HG03378 (cell line): ENCODE measurements at regions not wholly inside any gene's neighbourhood (a gene's known extent, or its start where the extent isn't known, plus 50 kb on each side); places are given as distances from the start of the nearest gene placed in this dataset.

Experiments used
- ATAC-seq: cut with Tn5 transposase; IDR thresholded peaks from one replicate; pipeline ENCODE4 v1.9.1; 2021; ENCODE audit warnings: mild to moderate bottlenecking, moderate library complexity; ENCODE audit not compliant: unreplicated experiment

DNA sequence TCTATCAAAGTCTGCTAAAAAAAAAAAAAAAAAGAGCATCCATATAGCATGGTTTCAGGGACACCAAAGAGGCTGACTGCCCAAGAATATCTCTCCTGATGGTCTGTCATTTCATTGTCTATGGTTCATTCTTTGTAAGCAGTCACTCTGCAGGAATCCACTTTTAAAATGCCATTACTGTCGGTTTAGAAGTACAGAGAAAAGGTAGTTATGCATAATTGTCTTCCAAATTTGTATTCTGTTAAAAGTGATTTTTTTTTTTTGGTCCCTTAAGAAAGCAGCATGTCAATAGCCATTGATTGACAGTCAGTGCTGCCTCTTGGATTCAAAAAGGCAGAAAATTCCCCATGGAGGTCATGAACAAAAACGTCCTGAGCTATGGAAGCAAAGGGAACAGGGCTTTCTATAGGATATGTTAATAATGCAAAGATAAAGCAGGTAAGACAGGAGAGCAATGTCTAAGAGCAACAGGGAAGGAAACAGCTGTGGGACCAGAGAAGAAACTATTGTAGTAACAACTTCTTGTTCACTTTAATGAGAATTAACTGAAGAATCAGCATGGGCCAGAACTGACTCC lies 245.8 kb downstream of the TMX3 start:
- no peak for ATAC-seq

DNA sequence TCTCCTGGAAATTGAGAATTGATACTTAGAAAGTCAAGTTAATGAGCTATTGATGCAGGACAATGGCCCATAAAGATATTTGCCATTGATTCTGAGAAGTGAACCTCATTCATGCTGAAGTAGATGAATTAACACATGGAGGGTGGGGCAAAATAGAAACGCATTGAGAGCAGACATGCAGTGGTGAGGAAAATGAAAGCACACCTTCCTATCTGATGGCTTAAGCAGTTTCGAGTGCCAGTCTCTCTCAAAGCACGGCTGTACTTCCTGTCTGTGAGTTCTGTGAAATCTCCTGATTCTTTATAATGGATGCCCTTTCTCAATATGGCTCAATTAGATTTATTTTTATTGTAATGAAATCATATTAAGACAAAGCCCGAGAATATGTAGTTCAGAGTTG lies 247.0 kb downstream of the TMX3 start:
- no peak for ATAC-seq

DNA sequence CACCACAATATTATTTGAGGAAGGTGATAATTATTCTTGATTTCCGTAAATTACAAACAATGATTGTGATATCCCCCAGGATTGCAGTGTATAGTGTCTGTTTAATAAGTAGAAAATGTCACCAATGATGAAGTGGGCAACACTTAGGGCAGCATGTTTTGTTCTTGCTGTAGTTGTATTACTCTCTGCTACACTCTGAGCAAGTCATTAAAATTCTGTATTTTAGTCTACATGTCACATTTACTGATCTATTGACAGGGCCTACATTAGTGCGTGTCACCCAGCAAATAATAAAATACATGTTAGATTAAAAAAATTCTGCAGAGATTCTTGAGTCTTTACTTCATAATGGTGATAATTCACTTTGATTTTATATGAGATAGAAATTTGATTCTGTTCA lies 247.6 kb downstream of the TMX3 start:
- ATAC-seq, result no peak

DNA sequence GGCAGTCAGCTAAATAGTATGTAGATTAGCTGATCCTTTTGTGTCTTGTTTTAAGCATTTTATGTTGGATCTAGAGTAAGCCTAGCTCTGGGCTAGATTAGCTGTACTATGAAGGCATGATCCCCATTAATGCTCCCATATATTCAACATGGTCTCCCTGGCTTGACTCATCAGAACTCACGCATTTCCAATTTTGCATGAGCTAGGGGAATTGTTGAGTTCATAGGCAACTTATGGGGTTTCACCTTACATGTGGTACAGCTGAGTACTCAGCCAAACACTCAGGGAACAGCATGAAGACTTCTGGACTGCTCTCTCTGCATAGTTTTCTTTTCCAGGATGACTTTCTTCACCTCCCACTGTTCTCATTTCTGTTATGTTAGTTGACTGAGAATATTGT lies 248.2 kb downstream of the TMX3 start:
- ATAC-seq, result no peak

DNA sequence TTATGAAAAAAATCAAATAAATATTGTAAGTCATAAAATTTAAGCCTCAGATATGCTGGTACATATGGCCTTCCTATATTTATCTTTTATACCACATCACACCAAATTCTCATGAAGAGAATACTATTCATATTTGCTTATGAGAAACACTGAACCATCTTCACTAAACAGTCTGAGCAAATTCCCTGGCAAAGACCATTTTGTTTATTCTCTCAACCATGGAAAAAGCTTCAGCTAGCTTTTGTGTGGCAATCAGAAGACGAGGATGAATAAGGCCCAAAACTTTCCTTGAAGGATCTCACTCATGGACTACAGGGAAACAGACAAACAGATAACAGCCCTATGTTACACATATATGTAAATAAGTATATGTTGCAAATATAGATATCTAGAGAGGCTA lies 252.1 kb downstream of the TMX3 start:
- ATAC-seq, result no peak

DNA sequence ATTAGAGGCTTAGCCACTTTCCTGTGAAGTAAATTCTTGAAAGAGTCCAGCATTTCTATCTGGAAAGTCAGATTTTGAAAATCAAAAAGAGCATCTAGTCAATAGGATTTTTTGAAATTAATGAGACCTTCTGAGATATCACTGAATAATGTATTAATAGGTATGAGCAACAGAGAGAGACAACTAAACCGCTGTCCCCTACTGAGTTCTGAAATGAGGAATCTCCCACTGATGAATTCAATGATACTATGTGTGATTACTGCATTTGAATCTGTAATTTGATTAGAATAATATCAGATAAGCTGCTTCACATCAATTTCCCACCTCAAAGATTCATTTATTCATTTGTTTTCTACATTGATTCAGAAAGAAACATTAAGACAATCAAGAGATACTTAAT lies 252.8 kb downstream of the TMX3 start:
- no peak for ATAC-seq

DNA sequence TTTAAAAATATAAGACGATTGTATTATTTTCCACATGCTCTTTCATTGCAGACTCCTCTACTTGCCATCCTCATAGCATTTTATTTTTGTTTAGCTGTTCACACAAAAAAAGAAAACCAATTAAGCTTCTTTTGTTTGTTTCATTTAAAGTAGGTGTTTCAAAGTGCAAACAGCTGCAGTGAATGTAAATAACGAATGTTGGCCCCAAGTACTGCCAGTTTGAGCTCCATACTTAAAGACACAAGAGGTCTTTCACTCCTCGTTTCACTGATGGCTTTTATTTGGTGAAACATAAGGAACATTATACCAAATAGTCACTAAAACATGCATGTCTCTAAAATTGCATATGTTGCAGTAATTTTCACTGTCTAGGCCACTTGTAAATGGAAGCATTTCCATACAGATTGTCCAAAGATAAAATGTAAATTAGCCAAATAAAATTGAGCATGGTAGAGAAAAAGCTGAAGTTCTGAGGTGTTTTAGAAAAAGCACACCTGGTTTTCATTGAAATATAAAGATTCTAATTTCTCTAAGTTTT lies 253.4 kb downstream of the TMX3 start:
- no peak for ATAC-seq

DNA sequence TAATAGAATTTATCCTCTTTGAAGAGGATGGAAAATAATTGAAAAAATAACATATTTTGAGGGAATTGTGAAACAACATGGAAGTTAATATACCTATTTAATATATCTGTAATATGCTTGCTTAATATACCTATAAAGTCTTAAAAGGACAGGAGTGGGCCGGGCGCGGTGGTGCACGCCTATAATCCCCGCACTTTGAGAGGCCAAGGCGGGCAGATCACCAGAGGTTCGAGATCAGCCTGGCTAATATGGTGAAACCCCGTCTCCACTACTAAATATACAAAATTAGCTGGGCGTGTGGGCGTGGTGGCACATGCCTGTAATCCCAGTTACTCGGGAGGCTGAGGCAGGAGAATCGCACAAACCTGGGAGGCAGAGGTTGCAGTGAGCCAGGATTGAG lies 254.9 kb downstream of the TMX3 start:
- no peak for ATAC-seq

DNA sequence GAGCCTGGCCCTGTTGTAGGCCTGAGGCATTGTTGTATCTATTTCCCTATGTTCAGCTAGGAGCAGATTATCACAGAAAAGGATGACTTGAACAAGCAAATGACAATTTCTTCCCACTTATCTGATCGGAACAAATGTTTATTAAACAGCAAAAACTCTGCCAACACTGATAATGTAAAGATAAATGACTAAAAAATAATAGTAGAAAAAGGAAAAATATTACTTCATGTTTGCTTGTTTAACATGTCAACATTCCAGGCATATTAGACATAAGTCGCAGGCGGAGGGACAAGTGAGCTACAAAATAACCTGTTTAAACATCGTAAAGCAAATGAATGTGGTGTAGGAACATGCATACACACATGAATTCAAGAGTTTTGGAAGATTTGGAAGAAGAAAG lies 257.9 kb downstream of the TMX3 start:
- ATAC-seq, result no peak

DNA sequence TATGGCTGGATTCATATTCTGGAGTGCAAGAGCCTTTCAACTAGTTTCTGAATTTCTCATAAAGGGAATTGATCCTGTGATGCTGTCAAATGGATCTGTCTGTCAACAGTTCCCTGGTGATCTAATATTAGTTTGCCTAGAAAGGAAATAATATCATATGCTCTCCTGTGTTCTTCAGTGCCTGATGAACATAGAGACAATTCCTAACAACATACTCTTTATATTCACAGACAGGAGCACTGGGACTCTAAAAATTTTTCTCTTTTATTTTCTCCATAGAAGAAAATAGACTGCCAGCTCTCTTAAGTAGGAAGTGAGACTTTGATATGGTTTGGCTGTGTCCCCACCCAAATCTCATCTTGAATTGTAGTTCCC lies 259.7 kb downstream of the TMX3 start:
- ATAC-seq, result no peak

DNA sequence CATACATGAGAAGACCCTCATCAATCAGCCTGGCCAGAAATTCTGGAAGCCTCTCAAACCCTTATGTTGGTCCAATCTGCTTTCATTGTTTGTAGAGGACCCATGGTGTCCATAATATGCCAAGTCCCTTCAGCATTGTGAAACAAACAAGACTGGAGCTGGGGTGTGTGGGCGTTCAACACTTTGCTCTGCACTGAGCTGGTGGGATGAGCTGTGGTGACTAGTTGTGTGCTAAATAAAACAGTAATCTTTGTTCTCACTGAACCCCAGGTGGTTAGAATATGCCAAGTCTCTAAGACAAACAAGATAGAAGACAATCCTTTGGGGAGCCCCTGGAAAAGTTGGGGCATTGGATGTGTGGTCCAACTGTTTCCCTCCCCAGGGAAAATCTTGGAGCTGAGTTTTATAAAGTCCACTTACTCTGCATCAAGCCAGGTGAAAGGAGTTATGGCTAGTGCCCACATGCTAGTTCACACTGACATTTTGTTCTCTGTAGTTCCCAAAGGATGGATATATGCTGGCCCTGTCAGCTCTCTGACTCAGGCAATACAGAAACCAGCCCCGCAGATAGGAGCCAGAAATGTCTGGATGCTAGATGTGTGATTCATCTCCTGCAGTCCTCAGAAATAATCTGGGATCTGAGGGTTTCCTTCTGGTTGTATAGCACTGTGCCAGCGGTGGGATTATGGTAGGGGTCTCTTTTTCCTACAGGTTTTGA lies 260.2 kb downstream of the TMX3 start:
- ATAC-seq, result no peak

DNA sequence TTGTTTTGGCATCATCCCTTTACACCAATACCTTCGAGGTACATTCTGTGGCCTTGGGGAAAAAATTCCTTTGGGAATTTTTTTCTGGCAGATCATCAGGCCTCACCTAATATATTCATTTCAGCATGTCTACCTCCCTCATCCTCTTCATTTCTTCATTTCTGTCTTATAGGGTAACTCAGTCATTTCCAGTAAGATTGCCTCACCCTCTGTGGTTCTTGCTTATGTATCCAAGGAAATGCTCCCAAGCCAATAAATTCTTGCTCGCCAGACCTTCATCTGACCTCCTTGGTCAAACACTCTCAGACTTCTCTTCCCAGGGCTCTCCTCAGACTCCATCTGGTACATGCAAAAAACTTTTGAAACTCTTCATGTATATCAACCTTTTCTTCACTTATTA lies 265.6 kb downstream of the TMX3 start:
- ATAC-seq, result no peak

DNA sequence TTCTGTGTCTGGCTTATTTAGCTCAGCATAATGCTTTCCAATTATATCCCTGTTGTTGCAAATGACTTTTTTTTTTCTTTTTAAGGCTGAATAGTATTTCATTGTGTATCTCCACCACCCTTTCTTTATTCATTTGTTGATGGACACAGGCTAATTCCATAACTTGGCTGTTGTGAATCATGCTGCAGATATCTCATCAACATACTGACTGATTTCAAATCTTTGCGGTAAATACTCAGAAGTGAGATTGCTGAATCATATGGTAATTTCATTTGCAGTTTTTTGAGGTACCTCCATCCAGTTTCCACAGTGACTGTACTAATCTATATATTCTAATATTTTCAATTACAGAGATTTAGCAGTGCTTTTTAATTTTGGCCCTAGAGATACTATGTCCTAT lies 266.2 kb downstream of the TMX3 start:
- ATAC-seq, result no peak

DNA sequence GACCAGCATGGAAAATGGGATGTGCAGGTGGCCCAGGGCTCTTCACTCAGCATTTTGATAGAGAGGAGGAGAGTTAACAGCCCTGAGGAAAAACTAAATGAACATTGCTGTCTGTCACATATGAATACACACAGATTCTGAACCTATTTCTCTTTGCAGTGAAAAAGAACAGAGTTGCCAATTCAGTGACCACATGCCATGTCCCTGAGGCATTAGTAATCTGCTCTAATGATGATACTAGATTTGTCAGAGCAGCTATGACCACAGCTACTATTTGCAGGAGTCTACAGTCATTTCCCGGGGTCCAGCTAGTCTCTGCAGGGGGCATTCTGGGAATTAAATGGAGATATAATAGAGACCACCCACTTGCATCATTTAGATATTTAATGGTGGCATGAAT lies 267.6 kb downstream of the TMX3 start:
- ATAC-seq, result no peak

DNA sequence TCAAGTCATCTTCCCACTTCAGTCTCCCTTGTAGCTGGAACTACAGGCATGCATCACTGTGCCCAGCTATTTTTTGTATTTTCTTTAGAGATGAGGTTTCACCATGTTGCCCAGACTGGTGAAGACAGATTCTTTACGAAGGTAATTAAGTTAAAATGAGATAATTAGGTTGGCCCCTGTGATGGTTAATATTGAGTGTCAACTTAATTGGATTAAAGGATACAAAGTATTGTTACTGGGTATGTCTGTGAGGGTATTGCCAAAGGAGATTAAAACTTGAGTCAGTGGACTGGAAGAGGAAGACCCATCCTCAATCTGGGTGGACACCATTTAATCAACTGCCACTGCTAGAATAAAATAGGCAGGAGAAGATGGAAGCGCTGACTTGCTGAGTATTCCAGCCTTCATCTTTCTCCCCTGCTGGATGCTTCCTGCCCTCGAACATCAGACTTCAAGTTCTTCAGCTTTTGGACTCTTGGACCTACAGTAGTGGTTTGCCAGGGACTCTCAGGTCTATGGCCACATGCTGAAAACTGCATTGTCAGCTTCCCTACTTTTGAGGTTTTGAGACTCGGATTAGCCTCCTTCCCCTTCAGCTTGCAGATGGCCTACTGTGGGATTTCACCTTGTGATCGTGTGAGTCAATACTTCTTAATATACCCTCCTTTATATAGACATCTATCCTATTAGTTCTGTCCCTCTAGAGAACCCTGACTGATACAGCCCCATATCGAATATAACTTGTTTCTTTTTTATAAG lies 269.1 kb downstream of the TMX3 start:
- ATAC-seq, result no peak

DNA sequence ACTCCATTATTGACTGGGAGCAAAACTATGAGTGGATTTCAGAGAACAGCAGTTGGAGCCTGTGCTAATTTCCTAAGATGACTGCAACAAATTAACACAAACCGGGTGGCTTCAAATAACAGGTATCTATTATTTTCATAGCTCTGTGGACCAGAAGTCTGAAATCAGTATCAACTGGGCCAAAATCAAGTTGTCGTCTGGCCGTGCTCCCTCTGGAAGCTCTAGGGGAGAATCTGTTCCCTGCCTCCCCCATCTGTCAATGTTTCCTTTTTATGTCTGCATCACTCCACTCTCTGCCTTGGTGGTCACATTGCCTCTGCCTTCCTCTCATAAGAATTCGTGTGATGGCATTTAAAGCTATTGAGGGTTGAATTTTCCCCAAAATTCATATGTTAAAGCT lies 269.8 kb downstream of the TMX3 start:
- no peak for ATAC-seq

DNA sequence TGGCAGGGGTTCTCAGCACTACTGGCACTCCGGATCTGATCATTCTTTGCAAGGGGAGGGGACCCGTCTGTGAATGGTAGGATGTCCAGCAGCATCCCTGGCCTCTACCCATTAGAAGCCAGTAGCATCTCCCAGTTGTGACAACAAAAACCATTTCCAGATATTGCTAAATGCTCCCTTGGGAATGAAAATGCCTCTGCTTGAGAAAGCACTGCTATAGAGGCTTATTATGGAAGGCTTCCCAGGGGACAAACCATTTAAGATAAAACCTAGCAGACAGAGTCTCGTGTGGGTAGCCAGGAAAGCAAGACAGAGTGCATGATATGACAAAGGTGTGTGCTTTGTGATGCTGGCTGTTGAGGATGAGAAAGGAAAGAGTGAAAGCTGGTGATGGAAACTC lies 273.7 kb downstream of the TMX3 start:
- ATAC-seq, result no peak

DNA sequence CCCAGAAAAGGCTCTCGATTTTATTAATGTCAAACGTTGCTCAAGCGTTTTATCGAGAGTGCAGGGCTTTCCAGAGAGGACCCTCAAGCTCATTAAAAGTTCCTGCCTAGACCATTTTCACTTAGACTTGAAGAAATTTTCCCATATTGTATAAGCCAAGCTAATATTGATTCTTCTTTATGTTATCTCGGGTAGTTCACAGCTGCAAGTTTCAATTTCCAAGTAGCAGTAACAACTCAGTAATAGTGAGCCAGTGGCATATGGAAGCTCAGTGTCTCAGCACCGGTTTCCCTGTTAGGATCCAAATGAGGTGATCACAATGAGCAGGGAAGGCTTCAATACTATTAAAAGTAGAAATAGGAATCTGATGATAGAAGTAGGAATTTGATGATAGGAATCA lies 274.5 kb downstream of the TMX3 start:
- ATAC-seq, result no peak

DNA sequence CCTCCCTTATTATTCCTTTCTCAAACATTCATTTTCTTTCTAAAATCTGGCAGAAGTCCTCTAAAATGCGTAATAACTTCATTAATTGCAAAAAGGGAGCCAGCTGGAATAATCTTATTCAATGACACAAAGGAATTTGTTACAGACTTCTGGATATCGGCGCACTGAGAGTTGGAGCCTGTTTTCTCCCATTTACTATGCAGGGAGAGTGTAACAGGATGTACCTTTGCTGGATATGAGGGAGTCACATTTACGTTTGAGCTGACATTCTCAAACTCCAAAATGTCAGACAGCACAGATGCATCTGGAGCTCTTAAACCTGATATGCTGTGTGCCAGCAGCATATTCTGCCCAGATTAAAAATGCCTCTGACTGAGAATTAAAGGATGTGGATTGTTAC lies 275.3 kb downstream of the TMX3 start:
- no peak for ATAC-seq

DNA sequence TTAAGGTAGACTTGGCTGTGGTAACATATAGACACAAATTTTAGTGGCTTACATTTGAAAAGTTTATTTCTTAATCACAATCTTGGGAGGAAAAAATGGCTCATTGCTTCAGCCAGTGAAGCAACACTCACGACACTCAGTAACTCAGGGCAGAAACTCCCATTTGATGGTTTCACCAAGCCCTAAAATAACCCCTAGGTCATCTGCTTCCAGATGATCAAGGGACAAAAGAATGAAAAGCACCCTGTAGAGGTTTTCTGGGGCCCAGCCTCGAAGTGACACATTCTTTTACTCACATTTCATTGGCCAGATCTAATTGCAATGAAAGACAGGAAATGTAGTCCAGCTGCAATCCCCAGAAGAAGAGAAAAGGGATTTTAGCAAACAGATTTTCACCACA lies 275.9 kb downstream of the TMX3 start:
- no peak for ATAC-seq

DNA sequence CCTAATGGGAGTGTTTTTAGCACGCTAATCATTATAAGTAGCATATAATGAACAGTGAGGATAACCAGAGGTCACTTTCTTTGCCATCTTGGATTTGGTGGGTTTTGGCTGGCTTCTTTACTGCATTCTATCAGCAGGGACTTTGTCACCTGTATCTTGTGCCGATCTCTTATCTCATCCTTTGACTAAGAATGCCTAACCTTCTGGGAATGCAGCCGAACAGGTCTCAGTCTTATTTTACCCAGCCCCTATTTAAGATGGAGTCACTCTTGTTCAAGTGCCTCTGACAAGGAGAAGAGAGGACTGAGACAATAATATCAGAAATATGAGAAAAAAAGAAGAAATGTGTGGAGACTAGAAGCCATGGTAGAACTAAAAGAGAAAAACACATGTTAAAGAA lies 276.4 kb downstream of the TMX3 start:
- ATAC-seq, result no peak

DNA sequence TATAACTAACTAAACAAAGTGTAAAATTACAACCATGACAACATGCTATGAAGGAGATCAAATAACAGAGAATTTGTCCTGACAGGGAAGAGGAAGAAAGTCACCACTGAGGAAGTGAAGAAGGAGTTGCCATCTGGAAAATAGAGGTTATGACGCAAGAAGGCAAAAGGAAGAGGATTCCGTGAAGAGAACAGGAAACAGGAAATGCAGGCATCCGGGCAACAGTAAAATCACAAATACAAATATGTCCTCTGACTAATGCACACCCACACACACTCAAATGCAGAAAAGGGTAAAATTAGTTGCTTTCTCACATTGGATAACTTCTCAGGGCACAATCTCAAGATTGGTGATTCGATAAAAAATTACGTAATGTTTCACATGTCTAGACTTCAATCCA lies 278.4 kb downstream of the TMX3 start:
- ATAC-seq, result no peak
